ENCODE measurements at regions not wholly inside any gene's neighbourhood (a gene's known extent, or its start where the extent isn't known, plus 50 kb on each side); places are given as distances from the start of the nearest gene placed in this dataset.

DNA sequence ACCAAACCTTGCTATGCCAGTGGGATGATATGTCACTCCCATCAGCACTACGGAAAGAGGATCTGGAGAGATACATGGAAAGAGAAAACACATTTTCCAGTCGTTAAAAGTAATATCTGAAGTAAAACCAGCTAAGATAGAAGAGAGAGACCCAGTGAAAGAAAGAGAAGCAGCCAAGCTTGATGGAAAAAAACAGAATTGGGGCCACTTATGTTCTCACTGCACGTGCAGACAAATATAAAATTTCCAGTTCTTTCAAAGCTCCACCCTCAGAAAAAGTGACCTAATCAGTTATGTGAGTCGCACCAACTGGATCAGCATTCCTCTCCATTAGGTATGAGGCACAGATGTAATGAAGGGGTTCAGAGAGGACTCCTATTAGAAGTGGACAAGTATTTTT, 266.1 kb downstream of the MTERF1 start:
- Histone ChIP-seq H3K27me3 (ENCODE audit: control insufficient read depth in 1 of 2, insufficient read depth in 2 of 2, low read length in 2 of 2) (no peaks in the 10 kb centered on the region), H3K4me3 (replicated peaks in 1 of 3; ENCODE audit: insufficient read depth in 1 of 3, low read depth in 2 of 3, low read length in 3 of 3) (no peak overlapping the region), H4K20me1 (ENCODE audit: insufficient read depth, low read length) (no peaks in the 10 kb centered on the region), H3K36me3 (replicated peaks in 1 of 2; ENCODE audit: control insufficient read depth in 1 of 2, insufficient read depth in 2 of 2, low read length in 2 of 2) (no peaks in the 10 kb centered on the region), H3K9ac (ENCODE audit: insufficient read depth, low read depth, low read length) (no peak overlapping the region), H3K9me3 (ENCODE audit: low read length) (no peaks in the 10 kb centered on the region), H3K4me1 (ENCODE audit: insufficient read depth, low read length) (no peaks in the 10 kb centered on the region), H3K79me2 (ENCODE audit: insufficient read depth, low read length) (no peaks in the 10 kb centered on the region), H3K27ac (ENCODE audit: extremely low read length, insufficient read depth, low read length) (no peak overlapping the region), H2AFZ (ENCODE audit: low read length) (no peak overlapping the region), H3K4me2 (ENCODE audit: low read depth, low read length) (no peak overlapping the region)
- no peak for DNase-seq (ENCODE audit: low spot score)
- in situ Hi-C loops (cut with HindIII; ENCODE audit: extremely low pct_ligation_motif_present, low pct_unique_long_range_greater_than_20kb): no loop called here
- no peak for FAIRE-seq
- CTCF ChIA-PET (ENCODE audit: low intra/inter-chr PET ratio, low total read pairs): no interaction called here
- WGBS (ENCODE audit: low lambda C conversion rate): 4% methylated on average over 4 of the region's 4 CpGs
- intact Hi-C loops (cut with micrococcal nuclease; ENCODE audit: unreplicated experiment): no loop called here
- POLR2A ChIA-PET: no interaction called here
- ATAC-seq: no peak
- no TSS peak for BruUV-seq (replicated peaks)
- TF ChIP-seq ZNF670 (CRISPR knock-in tag; IDR thresholded peaks at IDR 0.05; ENCODE audit: borderline replicate concordance) (no peak), FLYWCH1 (CRISPR knock-in tag; IDR thresholded peaks at IDR 0.05) (no peak), ZNF10 (CRISPR knock-in tag; IDR thresholded peaks at IDR 0.05; ENCODE audit: borderline replicate concordance, low read depth) (no peak), ZNF329 (CRISPR knock-in tag; IDR thresholded peaks at IDR 0.05; ENCODE audit: low read depth) (no peak), ZSCAN25 (CRISPR knock-in tag; IDR thresholded peaks at IDR 0.05) (no peak), ZNF20 (CRISPR knock-in tag; IDR thresholded peaks at IDR 0.05) (no peak), ZIK1 (CRISPR knock-in tag; IDR thresholded peaks at IDR 0.05; ENCODE audit: borderline replicate concordance, low read depth) (no peak), KLF12 (CRISPR knock-in tag; IDR thresholded peaks at IDR 0.05; ENCODE audit: borderline replicate concordance) (no peak), KLF6 (CRISPR knock-in tag; IDR thresholded peaks at IDR 0.05) (no peak), ZNF232 (CRISPR knock-in tag; IDR thresholded peaks at IDR 0.05; ENCODE audit: borderline replicate concordance) (no peak)
- TF ChIP-seq, protein P1, sequence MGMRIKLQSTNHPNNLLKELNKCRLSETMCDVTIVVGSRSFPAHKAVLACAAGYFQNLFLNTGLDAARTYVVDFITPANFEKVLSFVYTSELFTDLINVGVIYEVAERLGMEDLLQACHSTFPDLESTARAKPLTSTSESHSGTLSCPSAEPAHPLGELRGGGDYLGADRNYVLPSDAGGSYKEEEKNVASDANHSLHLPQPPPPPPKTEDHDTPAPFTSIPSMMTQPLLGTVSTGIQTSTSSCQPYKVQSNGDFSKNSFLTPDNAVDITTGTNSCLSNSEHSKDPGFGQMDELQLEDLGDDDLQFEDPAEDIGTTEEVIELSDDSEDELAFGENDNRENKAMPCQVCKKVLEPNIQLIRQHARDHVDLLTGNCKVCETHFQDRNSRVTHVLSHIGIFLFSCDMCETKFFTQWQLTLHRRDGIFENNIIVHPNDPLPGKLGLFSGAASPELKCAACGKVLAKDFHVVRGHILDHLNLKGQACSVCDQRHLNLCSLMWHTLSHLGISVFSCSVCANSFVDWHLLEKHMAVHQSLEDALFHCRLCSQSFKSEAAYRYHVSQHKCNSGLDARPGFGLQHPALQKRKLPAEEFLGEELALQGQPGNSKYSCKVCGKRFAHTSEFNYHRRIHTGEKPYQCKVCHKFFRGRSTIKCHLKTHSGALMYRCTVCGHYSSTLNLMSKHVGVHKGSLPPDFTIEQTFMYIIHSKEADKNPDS (CRISPR knock-in tag; IDR thresholded peaks at IDR 0.05): no peak
- TF ChIP-seq, protein P2, sequence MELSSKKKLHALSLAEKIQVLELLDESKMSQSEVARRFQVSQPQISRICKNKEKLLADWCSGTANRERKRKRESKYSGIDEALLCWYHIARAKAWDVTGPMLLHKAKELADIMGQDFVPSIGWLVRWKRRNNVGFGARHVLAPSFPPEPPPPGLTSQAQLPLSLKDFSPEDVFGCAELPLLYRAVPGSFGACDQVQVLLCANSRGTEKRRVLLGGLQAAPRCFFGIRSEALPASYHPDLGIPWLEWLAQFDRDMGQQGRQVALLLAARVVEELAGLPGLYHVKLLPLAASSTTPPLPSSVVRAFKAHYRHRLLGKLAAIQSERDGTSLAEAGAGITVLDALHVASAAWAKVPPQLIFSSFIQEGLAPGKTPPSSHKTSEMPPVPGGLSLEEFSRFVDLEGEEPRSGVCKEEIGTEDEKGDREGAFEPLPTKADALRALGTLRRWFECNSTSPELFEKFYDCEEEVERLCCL (CRISPR knock-in tag; IDR thresholded peaks at IDR 0.05; ENCODE audit: borderline replicate concordance): no peak
- TF ChIP-seq, protein P3, sequence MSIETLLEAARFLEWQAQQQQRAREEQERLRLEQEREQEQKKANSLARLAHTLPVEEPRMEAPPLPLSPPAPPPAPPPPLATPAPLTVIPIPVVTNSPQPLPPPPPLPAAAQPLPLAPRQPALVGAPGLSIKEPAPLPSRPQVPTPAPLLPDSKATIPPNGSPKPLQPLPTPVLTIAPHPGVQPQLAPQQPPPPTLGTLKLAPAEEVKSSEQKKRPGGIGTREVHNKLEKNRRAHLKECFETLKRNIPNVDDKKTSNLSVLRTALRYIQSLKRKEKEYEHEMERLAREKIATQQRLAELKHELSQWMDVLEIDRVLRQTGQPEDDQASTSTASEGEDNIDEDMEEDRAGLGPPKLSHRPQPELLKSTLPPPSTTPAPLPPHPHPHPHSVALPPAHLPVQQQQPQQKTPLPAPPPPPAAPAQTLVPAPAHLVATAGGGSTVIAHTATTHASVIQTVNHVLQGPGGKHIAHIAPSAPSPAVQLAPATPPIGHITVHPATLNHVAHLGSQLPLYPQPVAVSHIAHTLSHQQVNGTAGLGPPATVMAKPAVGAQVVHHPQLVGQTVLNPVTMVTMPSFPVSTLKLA (IDR thresholded peaks at IDR 0.05): no peak
- TF ChIP-seq, protein P4, sequence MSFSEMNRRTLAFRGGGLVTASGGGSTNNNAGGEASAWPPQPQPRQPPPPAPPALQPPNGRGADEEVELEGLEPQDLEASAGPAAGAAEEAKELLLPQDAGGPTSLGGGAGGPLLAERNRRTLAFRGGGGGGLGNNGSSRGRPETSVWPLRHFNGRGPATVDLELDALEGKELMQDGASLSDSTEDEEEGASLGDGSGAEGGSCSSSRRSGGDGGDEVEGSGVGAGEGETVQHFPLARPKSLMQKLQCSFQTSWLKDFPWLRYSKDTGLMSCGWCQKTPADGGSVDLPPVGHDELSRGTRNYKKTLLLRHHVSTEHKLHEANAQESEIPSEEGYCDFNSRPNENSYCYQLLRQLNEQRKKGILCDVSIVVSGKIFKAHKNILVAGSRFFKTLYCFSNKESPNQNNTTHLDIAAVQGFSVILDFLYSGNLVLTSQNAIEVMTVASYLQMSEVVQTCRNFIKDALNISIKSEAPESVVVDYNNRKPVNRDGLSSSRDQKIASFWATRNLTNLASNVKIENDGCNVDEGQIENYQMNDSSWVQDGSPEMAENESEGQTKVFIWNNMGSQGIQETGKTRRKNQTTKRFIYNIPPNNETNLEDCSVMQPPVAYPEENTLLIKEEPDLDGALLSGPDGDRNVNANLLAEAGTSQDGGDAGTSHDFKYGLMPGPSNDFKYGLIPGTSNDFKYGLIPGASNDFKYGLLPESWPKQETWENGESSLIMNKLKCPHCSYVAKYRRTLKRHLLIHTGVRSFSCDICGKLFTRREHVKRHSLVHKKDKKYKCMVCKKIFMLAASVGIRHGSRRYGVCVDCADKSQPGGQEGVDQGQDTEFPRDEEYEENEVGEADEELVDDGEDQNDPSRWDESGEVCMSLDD (CRISPR knock-in tag; IDR thresholded peaks at IDR 0.05; ENCODE audit: borderline replicate concordance): no peak
- TF ChIP-seq, protein P5, sequence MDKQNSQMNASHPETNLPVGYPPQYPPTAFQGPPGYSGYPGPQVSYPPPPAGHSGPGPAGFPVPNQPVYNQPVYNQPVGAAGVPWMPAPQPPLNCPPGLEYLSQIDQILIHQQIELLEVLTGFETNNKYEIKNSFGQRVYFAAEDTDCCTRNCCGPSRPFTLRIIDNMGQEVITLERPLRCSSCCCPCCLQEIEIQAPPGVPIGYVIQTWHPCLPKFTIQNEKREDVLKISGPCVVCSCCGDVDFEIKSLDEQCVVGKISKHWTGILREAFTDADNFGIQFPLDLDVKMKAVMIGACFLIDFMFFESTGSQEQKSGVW (CRISPR knock-in tag; IDR thresholded peaks at IDR 0.05; ENCODE audit: borderline replicate concordance): no peak
- TF ChIP-seq, protein P6, sequence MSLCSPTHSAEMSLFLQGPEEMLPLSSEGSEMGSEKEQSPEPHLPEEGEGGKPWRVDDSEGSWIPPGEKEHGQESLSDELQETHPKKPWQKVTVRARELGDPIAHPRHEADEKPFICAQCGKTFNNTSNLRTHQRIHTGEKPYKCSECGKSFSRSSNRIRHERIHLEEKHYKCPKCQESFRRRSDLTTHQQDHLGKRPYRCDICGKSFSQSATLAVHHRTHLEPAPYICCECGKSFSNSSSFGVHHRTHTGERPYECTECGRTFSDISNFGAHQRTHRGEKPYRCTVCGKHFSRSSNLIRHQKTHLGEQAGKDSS (CRISPR knock-in tag; IDR thresholded peaks at IDR 0.05; ENCODE audit: borderline replicate concordance, low read depth): no peak

Measured in HepG2 (cell line).